BLaER1 treated with 17β-estradiol and CSF1 and Interleukin-3, amounts not matched to agents 10 nM and 100 nM (cell line): ENCODE measurements at regions not wholly inside any gene's neighbourhood (a gene's known extent, or its start where the extent isn't known, plus 50 kb on each side); places are given as distances from the start of the nearest gene placed in this dataset.
A peak's percentile ranks its signal among the peaks of the same experiment; 100 is the strongest.
"Not testable (repeated sequence)": the region's sequence is repeated elsewhere in the genome, so short reads cannot be mapped to it uniquely, and the experiment has no call there.

Experiments
- H3K27ac ChIP-seq, 11 experiments: shearing (Covaris generic); formaldehyde crosslinking; 2 replicates each; pipeline ENCODE4 v1.8.1; 2022
- H3K27me3 ChIP-seq, 11 experiments: shearing (Covaris generic); formaldehyde crosslinking; 2 replicates each; pipeline ENCODE4 v1.8.1; 2022
- H3K36me3 ChIP-seq, 11 experiments: shearing (Covaris generic); formaldehyde crosslinking; 2 replicates each; pipeline ENCODE4 v1.8.1; 2022
- H3K4me1 ChIP-seq, 10 experiments: shearing (Covaris generic); formaldehyde crosslinking; 2 replicates each; pipeline ENCODE4 v1.8.1; 2022
- H3K4me2 ChIP-seq, 11 experiments: shearing (Covaris generic); formaldehyde crosslinking; 2 replicates each; pipeline ENCODE4 v1.8.1; 2022
- H3K4me3 ChIP-seq, 10 experiments: shearing (Covaris generic); formaldehyde crosslinking; 2 replicates each; pipeline ENCODE4 v1.8.1; 2022
- H3K9ac ChIP-seq, 11 experiments: shearing (Covaris generic); formaldehyde crosslinking; 2 replicates each; pipeline ENCODE4 v1.8.1; 2022
- H3K9me3 ChIP-seq, 11 experiments: shearing (Covaris generic); formaldehyde crosslinking; replicated peaks in 1 of 11; 2 replicates each; pipeline ENCODE4 v1.8.1; 2022
- H4K20me1 ChIP-seq, 11 experiments: shearing (Covaris generic); formaldehyde crosslinking; 2 replicates each; pipeline ENCODE4 v1.8.1; 2022
- Cebpa-rat ChIP-seq, 11 experiments: shearing (Covaris generic); IDR thresholded peaks; 2 replicates each; pipeline ENCODE4 v1.8.1; 2022

DNA sequence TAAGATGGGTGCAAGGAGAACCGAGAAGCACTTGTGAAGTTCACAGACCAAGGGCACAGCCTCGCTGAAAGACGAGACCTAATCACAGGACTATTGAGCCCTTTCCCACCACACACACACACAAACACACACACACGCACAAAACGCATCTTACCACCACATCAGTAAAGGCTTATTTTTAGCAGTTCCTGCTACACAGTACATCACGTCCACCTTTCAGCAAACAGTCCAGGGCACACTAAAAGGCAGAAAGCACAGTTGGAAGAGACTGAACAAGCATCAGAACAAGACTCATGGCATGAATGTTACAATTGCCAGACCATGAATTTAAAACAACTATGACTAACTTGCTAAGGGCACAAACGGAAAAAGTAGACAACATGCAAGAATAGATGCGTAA, 83.6 kb upstream of the MAPK10 start:
- TF ChIP-seq Cebpa-rat (IDR thresholded peaks at IDR 0.05): no peak
- H3K36me3 ChIP-seq: no peaks in the 10 kb centered on the region
- H3K4me1 ChIP-seq: peaks cover 12 to 28% (median 19%) of the 10 kb centered on the region in 10 experiments
- peak overlapping the region; percentile 44 to 76 (median 63) for H3K4me2 ChIP-seq
- H4K20me1 ChIP-seq: no peaks in the 10 kb centered on the region
- H3K27me3 ChIP-seq: no peaks in the 10 kb centered on the region
- peaks cover 0 to 18% (median 9%) of the 10 kb centered on the region in 11 experiments; a peak in 12 of 22 replicates for H3K9me3 ChIP-seq
- H3K9ac ChIP-seq: no peak overlapping the region
- H3K27ac ChIP-seq: no peak overlapping the region
- no peak overlapping the region for H3K4me3 ChIP-seq

DNA sequence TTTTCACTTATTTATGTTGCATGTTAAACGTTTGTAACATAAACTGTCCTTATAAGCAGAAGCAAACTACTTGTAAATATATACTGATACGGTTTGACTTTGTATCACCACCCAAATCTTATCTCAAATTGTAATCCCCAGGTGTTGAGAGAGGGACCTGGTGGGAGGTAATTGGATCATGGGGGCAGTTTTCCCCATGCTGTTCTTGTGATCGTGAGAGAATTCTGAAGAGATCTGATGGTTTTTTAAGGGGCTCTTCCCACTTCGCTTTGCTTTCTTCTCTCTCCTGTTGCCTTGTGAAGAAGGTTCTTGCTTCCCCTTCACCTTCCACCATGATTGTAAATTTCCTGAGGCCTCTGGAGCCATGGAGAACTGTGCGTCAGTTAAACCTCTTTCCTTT, 87.1 kb upstream of the MAPK10 start:
- Histone ChIP-seq H3K36me3 (no peaks in the 10 kb centered on the region), H3K4me3 (no peak overlapping the region), H3K27ac (no peak overlapping the region), H3K27me3 (no peaks in the 10 kb centered on the region), H3K4me1 (peaks cover 12 to 19% (median 14%) of the 10 kb centered on the region in 10 experiments), H3K9ac (no peak overlapping the region), H3K9me3 (peaks cover 0 to 18% (median 9%) of the 10 kb centered on the region in 11 experiments; a peak in 12 of 22 replicates), H3K4me2 (no peak overlapping the region), H4K20me1 (no peaks in the 10 kb centered on the region)
- TF ChIP-seq Cebpa-rat (IDR thresholded peaks at IDR 0.05): no peak

DNA sequence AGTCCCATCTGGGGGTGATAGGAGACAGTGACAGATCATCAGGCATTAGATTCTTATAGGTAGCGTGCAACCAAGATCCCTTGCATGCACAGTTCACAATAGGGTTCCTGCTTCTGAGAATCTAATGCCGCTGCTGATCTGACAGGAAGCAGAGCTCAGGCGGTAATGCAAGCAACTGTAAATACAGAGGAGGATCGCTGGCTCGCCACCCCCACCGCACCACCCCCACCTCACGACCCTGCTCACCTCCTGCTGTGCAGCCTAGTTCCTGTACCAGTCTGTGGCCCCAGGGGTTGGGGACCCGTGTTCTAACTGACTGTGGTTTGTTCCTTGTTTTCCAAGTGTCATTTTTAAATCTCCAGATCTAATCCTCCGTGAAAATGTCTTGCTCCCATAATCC, 89.0 kb upstream of the MAPK10 start:
- peaks cover 0 to 14% (median 9%) of the 10 kb centered on the region in 11 experiments; a peak in 12 of 22 replicates for H3K9me3 ChIP-seq
- no peaks in the 10 kb centered on the region for H3K27me3 ChIP-seq
- H3K4me3 ChIP-seq: no peak overlapping the region
- H3K4me1 ChIP-seq: peaks cover 0 to 2% (median 0%) of the 10 kb centered on the region in 10 experiments; a peak in 2 of 20 replicates
- no peak for TF ChIP-seq Cebpa-rat (IDR thresholded peaks at IDR 0.05)
- no peak overlapping the region for H3K4me2 ChIP-seq
- no peaks in the 10 kb centered on the region for H3K36me3 ChIP-seq
- no peak overlapping the region for H3K9ac ChIP-seq
- H3K27ac ChIP-seq: no peak overlapping the region
- H4K20me1 ChIP-seq: no peaks in the 10 kb centered on the region

- H4K20me1 ChIP-seq: no peaks in the 10 kb centered on the region
- H3K9ac ChIP-seq: no peak overlapping the region
- H3K36me3 ChIP-seq: no peaks in the 10 kb centered on the region
- H3K4me3 ChIP-seq: no peak overlapping the region
- peaks cover 0 to 4% (median 2%) of the 10 kb centered on the region in 11 experiments; a peak in 5 of 22 replicates for H3K9me3 ChIP-seq
- H3K27ac ChIP-seq: no peak overlapping the region
- no peak overlapping the region for H3K4me2 ChIP-seq
- no peaks in the 10 kb centered on the region for H3K4me1 ChIP-seq
- TF ChIP-seq Cebpa-rat (IDR thresholded peaks at IDR 0.05): no peak
- H3K27me3 ChIP-seq: no peaks in the 10 kb centered on the region
Measured at GRCh38 chr4:86449746-86450588, 90.1 kb upstream of the MAPK10 start.

DNA sequence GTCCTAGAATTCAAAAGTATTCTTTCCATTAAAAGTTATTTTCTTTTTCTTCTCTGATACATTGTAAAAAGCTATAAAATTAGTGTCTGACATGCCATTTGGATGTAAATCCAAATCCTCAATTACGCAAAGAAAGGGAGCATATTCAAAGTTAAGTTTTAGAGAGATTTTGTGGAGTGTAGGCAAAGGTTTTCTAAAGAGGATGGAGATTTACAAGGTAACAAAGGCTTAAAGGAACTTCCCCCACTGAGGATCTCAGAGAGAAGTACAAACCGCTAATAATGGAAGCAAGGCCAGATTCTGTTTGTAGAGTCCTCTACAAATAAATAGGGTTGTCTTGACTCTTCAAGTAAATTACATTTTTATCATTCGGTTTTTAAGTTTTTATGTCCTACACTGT, 91.0 kb upstream of the MAPK10 start:
- Histone ChIP-seq H3K4me3 (no peak overlapping the region), H3K4me1 (no peaks in the 10 kb centered on the region), H3K4me2 (no peak overlapping the region), H3K27me3 (no peaks in the 10 kb centered on the region), H3K9ac (no peak overlapping the region), H4K20me1 (no peaks in the 10 kb centered on the region), H3K36me3 (no peaks in the 10 kb centered on the region), H3K27ac (no peak overlapping the region), H3K9me3 (no peaks in the 10 kb centered on the region)
- no peak for TF ChIP-seq Cebpa-rat (IDR thresholded peaks at IDR 0.05)

GRCh38 chr4:86451560-86452330, 91.9 kb upstream of the MAPK10 start:
- H3K4me1 ChIP-seq: no peaks in the 10 kb centered on the region
- no peak overlapping the region for H3K27ac ChIP-seq
- no peaks in the 10 kb centered on the region for H4K20me1 ChIP-seq
- no peak for TF ChIP-seq Cebpa-rat (IDR thresholded peaks at IDR 0.05)
- no peak overlapping the region for H3K4me2 ChIP-seq
- H3K4me3 ChIP-seq: no peak overlapping the region
- H3K36me3 ChIP-seq: no peaks in the 10 kb centered on the region
- no peaks in the 10 kb centered on the region for H3K9me3 ChIP-seq
- H3K9ac ChIP-seq: no peak overlapping the region
- H3K27me3 ChIP-seq: no peaks in the 10 kb centered on the region

GRCh38 chr4:86452422-86452891, 92.6 kb upstream of the MAPK10 start:
- Histone ChIP-seq H4K20me1 (no peaks in the 10 kb centered on the region), H3K4me1 (no peaks in the 10 kb centered on the region), H3K4me3 (no peak overlapping the region), H3K27ac (no peak overlapping the region), H3K9ac (no peak overlapping the region), H3K36me3 (no peaks in the 10 kb centered on the region), H3K9me3 (no peaks in the 10 kb centered on the region), H3K27me3 (no peaks in the 10 kb centered on the region), H3K4me2 (no peak overlapping the region)
- TF ChIP-seq Cebpa-rat (IDR thresholded peaks at IDR 0.05): no peak

DNA sequence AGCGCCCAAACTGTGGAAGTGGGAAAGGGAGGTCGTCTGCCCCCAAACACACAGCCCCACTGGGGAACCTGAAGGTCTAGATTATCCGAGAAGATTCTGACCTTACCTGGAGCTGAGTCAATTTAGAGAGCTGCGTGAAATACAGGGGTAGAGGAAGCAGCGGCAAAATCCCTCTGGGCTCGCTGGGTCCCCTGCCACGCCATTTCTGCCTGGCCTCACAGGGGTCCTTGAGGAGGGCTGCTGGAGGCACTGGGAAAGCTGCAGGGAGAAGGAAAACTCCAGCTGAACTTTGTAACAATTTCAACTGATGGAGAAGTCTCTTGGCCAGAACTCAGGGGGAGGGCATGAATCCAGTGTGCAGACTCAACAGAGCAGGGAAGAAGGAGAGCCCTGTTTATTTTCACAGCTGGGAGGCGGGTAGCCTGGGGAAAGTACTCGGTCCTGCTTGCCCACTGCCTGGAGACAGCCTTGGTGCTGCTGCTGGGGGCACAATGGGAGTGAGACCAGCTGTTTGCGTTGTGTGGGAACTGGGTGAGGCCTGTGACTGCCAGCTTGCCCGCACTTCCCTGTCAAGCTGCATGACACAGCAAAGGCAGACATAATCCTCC, 93.2 kb upstream of the MAPK10 start:
- no peaks in the 10 kb centered on the region for H3K9me3 ChIP-seq
- H3K4me3 ChIP-seq: no peak overlapping the region
- H3K9ac ChIP-seq: no peak overlapping the region
- H3K36me3 ChIP-seq: no peaks in the 10 kb centered on the region
- H4K20me1 ChIP-seq: no peaks in the 10 kb centered on the region
- no peak overlapping the region for H3K4me2 ChIP-seq
- H3K27ac ChIP-seq: no peak overlapping the region
- H3K27me3 ChIP-seq: no peaks in the 10 kb centered on the region
- no peak for TF ChIP-seq Cebpa-rat (IDR thresholded peaks at IDR 0.05)
- no peaks in the 10 kb centered on the region for H3K4me1 ChIP-seq

DNA sequence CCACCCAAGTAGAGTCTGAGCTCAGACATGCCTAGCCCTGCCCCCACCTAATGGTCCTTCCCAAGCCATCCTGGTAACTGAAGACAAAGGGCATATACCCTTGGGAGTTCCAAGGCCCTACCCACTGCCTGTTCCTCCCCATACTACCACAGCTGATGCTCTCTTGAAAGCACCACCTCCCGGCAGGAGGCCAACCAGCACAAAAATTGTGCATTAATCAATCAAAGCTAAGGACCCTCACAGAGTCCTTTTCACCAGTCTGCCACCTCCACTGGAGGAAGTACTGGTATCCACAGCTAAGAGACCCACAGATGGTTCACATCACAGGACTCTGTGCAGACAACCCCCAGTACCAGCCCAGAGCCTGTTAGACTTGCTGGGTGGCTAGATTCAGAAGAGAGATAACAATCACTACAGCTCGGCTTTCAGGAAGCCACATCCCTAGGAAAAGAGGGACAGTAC, 93.8 kb upstream of the MAPK10 start:
- not testable (repeated sequence) for H3K4me1 ChIP-seq, H3K27me3 ChIP-seq, H3K4me3 ChIP-seq, H3K4me2 ChIP-seq, H3K36me3 ChIP-seq, H3K9me3 ChIP-seq, H3K27ac ChIP-seq, H3K9ac ChIP-seq, H4K20me1 ChIP-seq
